Neural cell (in vitro differentiated cells): ENCODE measurements at regions not wholly inside any gene's neighbourhood (a gene's known extent, or its start where the extent isn't known, plus 50 kb on each side); places are given as distances from the start of the nearest gene placed in this dataset.

Source experiments
- MXI1 ChIP-seq: fragments of 450-650 bp; conservative IDR thresholded peaks from 2 replicates; pipeline ENCODE4 v1.6.1; 2014; ENCODE audit warnings: antibody characterized with exemption, mild to moderate bottlenecking; ENCODE audit not compliant: poor library complexity, severe bottlenecking
- TF ChIP-seq, protein P1 (sequence below): fragments of 450-650 bp; IDR thresholded peaks from 2 replicates; pipeline ENCODE4 v1.5.1; 2014; ENCODE audit warnings: antibody characterized with exemption, mild to moderate bottlenecking, moderate library complexity; ENCODE audit not compliant: poor library complexity, severe bottlenecking

DNA sequence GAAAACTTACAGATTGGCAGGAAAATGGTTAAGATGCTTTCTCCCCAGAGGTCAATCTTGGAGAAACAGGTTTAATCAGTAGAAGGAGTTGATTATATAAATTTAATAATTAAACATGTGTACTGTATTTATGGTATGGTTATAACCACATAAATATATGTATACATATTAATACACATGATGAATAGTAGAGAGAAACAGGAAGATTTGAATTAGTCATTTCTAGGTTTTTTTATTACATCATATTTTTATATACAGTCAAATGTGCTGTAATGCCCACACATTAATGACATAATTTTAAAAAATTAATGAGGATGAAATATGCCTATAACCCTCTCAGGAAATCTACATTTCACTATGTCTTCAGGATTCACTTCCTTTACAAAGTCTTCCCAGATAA is 229.7 kb downstream of the IKZF2 start:
- TF ChIP-seq, protein P1, sequence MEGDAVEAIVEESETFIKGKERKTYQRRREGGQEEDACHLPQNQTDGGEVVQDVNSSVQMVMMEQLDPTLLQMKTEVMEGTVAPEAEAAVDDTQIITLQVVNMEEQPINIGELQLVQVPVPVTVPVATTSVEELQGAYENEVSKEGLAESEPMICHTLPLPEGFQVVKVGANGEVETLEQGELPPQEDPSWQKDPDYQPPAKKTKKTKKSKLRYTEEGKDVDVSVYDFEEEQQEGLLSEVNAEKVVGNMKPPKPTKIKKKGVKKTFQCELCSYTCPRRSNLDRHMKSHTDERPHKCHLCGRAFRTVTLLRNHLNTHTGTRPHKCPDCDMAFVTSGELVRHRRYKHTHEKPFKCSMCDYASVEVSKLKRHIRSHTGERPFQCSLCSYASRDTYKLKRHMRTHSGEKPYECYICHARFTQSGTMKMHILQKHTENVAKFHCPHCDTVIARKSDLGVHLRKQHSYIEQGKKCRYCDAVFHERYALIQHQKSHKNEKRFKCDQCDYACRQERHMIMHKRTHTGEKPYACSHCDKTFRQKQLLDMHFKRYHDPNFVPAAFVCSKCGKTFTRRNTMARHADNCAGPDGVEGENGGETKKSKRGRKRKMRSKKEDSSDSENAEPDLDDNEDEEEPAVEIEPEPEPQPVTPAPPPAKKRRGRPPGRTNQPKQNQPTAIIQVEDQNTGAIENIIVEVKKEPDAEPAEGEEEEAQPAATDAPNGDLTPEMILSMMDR = no peak
- no peak for TF ChIP-seq MXI1
